HUES64 (cell line): ENCODE measurements at regions not wholly inside any gene's neighbourhood (a gene's known extent, or its start where the extent isn't known, plus 50 kb on each side); places are given as distances from the start of the nearest gene placed in this dataset.

Experiments
- H3K27ac ChIP-seq: 2 replicates; pipeline ENCODE4 v1.7.0; 2013; ENCODE audit warnings: low read depth, low read length, inconsistent platforms
- H3K27me3 ChIP-seq: 2 replicates; pipeline ENCODE4 v1.6.1; 2013; ENCODE audit warnings: mild to moderate bottlenecking, low read length; ENCODE audit not compliant: insufficient read depth
- H3K36me3 ChIP-seq: 2 replicates; pipeline ENCODE4 v1.6.1; 2013; ENCODE audit warnings: mild to moderate bottlenecking, low read length; ENCODE audit not compliant: insufficient read depth
- H3K4me1 ChIP-seq: 2 replicates; pipeline ENCODE4 v1.6.1; 2013; ENCODE audit warnings: mild to moderate bottlenecking, low read length, moderate library complexity; ENCODE audit not compliant: insufficient read depth
- H3K4me3 ChIP-seq: 2 replicates; pipeline ENCODE4 v1.5.1; 2013; ENCODE audit warnings: mild to moderate bottlenecking, low read length, moderate library complexity
- H3K9ac ChIP-seq: 2 replicates; pipeline ENCODE4 v1.6.1; 2013; ENCODE audit warnings: mild to moderate bottlenecking, low read depth, low read length
- H3K9me3 ChIP-seq: 2 replicates; pipeline ENCODE4 v1.6.1; 2013; ENCODE audit warnings: low read depth, low read length; ENCODE audit not compliant: insufficient read depth
- WGBS: fragments of 150-250, 120-280 bp; methylation state at CpG from one replicate; pipeline ENCODE4 v1.1.7; 2013; ENCODE audit warnings: missing lambda C conversion rate; 5-methylcytosine and 5-hydroxymethylcytosine counted together

DNA sequence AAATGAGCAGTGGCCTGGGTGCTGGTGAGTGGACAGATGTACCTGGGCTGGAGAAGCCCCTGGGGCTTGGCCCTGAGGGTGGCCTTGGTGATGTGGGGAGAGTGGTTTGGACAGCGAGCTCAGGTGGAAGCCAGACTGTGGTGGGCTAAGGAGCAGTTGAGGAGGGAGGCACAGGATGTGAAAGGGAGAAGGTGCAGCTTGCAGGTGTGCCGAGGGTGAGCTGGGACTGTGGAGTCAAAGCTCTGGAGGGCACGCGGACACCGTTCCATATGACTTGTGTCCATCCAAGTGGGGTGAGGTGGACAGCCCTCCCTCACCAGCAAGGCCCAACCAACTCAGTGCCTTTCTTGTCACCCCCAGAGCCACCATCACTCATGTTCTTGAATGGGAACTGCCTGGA lies 170.8 kb upstream of the ZNF267 start:
- WGBS = 91% methylated on average over 5 of the region's 5 CpGs
- H3K9me3 ChIP-seq = no peaks in the 10 kb centered on the region

GRCh38 chr16:31703526-31704128 lies 170.0 kb upstream of the ZNF267 start:
- H3K27me3 ChIP-seq = peaks cover 2% of the 10 kb centered on the region; the same call in 1 of the 2 replicates
- no peak overlapping the region for H3K27ac ChIP-seq
- H3K9ac ChIP-seq = no peak overlapping the region
- 97% methylated on average over 5 of the region's 5 CpGs for WGBS
- H3K36me3 ChIP-seq = peaks cover 62% of the 10 kb centered on the region
- H3K4me3 ChIP-seq = no peak overlapping the region
- H3K4me1 ChIP-seq = 0 out of 2 replicates have a peak, but pooled peaks cover 4% of the 10 kb centered on the region
- H3K9me3 ChIP-seq = no peaks in the 10 kb centered on the region

More for the DNA sequence above, 170.8 kb upstream of the ZNF267 start:
- Histone ChIP-seq H3K36me3 (peaks cover 53% of the 10 kb centered on the region), H3K9ac (no peak overlapping the region), H3K4me1 (0 out of 2 replicates have a peak, but pooled peaks cover 4% of the 10 kb centered on the region), H3K27me3 (peaks cover 2% of the 10 kb centered on the region; the same call in 1 of the 2 replicates), H3K4me3 (no peak overlapping the region), H3K27ac (no peak overlapping the region)

GRCh38 chr16:31704138-31704537 lies 169.5 kb upstream of the ZNF267 start:
- H3K27ac ChIP-seq = no peak overlapping the region
- no peak overlapping the region for H3K4me3 ChIP-seq
- H3K9me3 ChIP-seq = no peaks in the 10 kb centered on the region
- H3K27me3 ChIP-seq = no peaks in the 10 kb centered on the region; the same call in 1 of the 2 replicates
- WGBS = 92% methylated on average over 9 of the region's 9 CpGs
- peaks cover 67% of the 10 kb centered on the region for H3K36me3 ChIP-seq
- no peak overlapping the region for H3K9ac ChIP-seq
- 0 out of 2 replicates have a peak, but pooled peaks cover 4% of the 10 kb centered on the region for H3K4me1 ChIP-seq

DNA sequence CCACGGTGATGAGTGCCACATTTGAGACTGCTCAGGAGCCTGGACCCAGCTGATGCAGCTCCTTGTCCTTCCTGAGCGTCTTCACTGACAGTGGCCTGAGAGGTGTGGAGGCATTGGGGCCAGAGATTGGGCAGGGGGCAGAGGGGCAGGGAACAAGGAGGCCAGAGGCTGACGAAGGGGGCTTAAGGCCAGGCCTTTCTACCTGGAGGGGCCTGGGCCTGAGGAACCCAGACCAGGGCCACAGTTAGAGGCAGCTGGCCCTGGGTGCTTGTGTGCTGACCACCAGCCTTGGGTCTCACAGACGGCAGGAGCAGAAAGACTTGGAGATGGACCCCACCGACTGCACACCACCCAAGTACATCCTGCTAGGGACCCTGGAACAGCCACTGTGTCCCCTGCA lies 168.2 kb upstream of the ZNF267 start:
- 96% methylated on average over 5 of the region's 5 CpGs for WGBS
- Histone ChIP-seq H3K27me3 (no peaks in the 10 kb centered on the region), H3K4me1 (0 out of 2 replicates have a peak, but pooled peaks cover 4% of the 10 kb centered on the region), H3K36me3 (peaks cover 67% of the 10 kb centered on the region), H3K4me3 (no peak overlapping the region), H3K9ac (no peak overlapping the region), H3K27ac (no peak overlapping the region), H3K9me3 (no peaks in the 10 kb centered on the region)

GRCh38 chr16:31706318-31706717 lies 167.3 kb upstream of the ZNF267 start:
- H3K4me1 ChIP-seq = 0 out of 2 replicates have a peak, but pooled peaks cover under 1% of the 10 kb centered on the region
- H3K27ac ChIP-seq = no peak overlapping the region
- H3K9ac ChIP-seq = no peak overlapping the region
- H3K36me3 ChIP-seq = peaks cover 67% of the 10 kb centered on the region
- H3K27me3 ChIP-seq = no peaks in the 10 kb centered on the region
- no peaks in the 10 kb centered on the region for H3K9me3 ChIP-seq
- 91% methylated on average over 9 of the region's 9 CpGs for WGBS
- H3K4me3 ChIP-seq = no peak overlapping the region

DNA sequence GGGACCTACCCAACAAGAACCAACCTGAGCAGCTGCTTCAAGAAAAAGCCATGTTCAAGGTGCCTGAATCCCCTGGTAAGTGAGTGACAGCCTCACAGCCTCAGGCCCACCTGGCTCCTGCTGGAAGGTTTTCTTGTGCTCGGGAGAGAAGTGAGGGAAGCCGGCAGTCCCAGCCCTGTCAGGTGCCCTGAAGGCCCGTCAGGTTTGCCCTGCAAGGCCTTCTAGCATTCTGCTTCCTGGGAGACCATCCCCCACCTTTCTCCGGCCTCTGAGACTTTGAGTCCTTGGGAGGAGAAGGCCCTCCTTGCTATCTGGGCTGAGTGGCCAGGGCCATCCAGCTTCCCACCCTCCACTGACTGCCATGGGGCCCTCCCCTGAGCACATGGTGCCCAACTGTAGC lies 166.7 kb upstream of the ZNF267 start:
- peaks cover 67% of the 10 kb centered on the region for H3K36me3 ChIP-seq
- no peak overlapping the region for H3K27ac ChIP-seq
- 94% methylated on average over 4 of the region's 4 CpGs for WGBS
- no peak overlapping the region for H3K9ac ChIP-seq
- H3K9me3 ChIP-seq = no peaks in the 10 kb centered on the region
- H3K4me1 ChIP-seq = no peaks in the 10 kb centered on the region
- no peaks in the 10 kb centered on the region for H3K27me3 ChIP-seq
- no peak overlapping the region for H3K4me3 ChIP-seq

DNA sequence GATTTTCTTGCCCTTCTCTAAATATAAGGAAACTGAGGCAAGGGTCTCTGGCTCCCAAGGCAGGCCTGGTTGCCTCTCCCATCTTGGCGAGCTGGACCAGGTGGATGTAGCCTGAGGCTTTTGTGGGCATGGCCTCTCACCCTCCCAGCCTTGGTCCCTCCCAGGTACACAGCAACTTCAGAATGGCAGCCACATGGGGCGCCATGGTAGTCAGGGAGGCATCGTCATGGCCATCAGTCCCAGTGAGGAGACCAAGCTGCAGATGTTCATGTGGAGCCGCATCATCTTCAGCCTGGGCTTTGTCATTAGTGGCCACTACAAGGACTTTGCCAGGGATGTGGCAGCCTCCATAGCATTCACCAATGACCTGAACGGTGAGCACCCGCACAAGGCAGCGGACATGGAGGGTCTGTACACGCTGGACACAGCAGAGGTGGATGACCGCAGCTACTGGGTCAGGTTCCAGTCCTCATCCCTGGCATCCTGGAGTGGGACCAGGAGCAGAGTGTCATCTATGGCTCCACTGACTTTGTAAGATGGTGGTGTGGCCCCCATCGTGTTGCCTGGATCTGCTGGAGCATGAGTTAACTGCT lies 165.8 kb upstream of the ZNF267 start:
- no peaks in the 10 kb centered on the region for H3K27me3 ChIP-seq
- no peak overlapping the region for H3K27ac ChIP-seq
- 96% methylated on average over 10 of the region's 10 CpGs for WGBS
- H3K9ac ChIP-seq = no peak overlapping the region
- H3K4me1 ChIP-seq = 0 out of 2 replicates have a peak, but pooled peaks cover 2% of the 10 kb centered on the region
- peaks cover 63% of the 10 kb centered on the region for H3K36me3 ChIP-seq
- no peak overlapping the region for H3K4me3 ChIP-seq
- H3K9me3 ChIP-seq = no peaks in the 10 kb centered on the region

- 94% methylated on average over 8 of the region's 8 CpGs for WGBS
- Histone ChIP-seq H3K36me3 (peaks cover 58% of the 10 kb centered on the region), H3K27ac (no peak overlapping the region)
These were observed 165.3 kb upstream of the ZNF267 start for GRCh38 chr16:31708348-31708747.

DNA sequence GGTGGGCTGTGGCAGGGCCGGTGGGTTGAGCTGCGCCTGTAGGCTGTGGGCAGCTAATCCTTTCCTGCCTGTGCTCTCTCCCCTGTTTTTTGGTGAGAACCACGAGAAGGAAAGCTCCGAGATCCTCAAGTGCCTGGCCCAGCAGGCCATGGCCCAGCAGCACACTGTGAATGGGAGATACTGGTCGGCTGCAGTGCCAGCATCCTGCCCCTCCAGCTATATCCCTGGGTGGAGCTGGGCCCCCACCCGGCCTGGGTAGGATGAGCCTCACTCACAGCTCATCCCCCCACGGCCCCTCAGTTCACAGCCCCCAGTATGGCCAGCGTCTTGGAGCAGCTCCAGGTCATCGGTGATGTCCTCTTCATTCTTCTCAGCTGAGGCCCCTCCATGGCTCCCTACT lies 164.4 kb upstream of the ZNF267 start:
- Histone ChIP-seq H3K27me3 (no peaks in the 10 kb centered on the region), H3K36me3 (peaks cover 50% of the 10 kb centered on the region), H3K9ac (no peak overlapping the region), H3K4me1 (peaks cover 4% of the 10 kb centered on the region; the same call in 1 of the 2 replicates), H3K9me3 (no peaks in the 10 kb centered on the region), H3K27ac (no peak overlapping the region), H3K4me3 (no peak overlapping the region)
- WGBS = 94% methylated on average over 9 of the region's 9 CpGs

More at GRCh38 chr16:31708348-31708747, 165.3 kb upstream of the ZNF267 start:
- no peaks in the 10 kb centered on the region for H3K9me3 ChIP-seq
- no peak overlapping the region for H3K9ac ChIP-seq
- H3K4me1 ChIP-seq = 0 out of 2 replicates have a peak, but pooled peaks cover 3% of the 10 kb centered on the region
- H3K27me3 ChIP-seq = no peaks in the 10 kb centered on the region
- no peak overlapping the region for H3K4me3 ChIP-seq

DNA sequence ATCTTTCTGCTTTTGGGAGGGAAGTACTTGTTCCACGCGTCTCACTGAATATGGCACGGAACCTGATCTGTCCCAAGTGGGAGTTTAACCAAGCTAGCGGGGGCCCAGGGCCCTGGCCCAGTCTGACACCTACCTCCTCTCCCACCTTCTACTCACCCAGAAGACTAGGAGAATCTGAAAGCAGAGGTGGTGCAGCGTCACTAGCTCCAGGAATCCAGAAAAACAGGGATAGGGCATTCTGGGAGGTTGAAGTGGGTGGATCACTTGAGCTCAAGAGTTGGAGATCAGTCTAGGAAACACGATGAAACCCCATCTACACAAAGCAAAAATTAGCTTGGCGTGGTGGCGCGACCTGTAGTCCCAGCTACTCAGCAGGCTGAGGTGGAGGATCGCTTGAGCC lies 163.5 kb upstream of the ZNF267 start:
- no peaks in the 10 kb centered on the region for H3K9me3 ChIP-seq
- peaks cover 41% of the 10 kb centered on the region for H3K36me3 ChIP-seq
- H3K4me3 ChIP-seq = no peak overlapping the region
- 86% methylated on average over 10 of the region's 10 CpGs for WGBS
- no peak overlapping the region for H3K9ac ChIP-seq
- no peaks in the 10 kb centered on the region for H3K27me3 ChIP-seq
- peaks cover 13% of the 10 kb centered on the region; the same call in 1 of the 2 replicates for H3K4me1 ChIP-seq
- no peak overlapping the region for H3K27ac ChIP-seq

DNA sequence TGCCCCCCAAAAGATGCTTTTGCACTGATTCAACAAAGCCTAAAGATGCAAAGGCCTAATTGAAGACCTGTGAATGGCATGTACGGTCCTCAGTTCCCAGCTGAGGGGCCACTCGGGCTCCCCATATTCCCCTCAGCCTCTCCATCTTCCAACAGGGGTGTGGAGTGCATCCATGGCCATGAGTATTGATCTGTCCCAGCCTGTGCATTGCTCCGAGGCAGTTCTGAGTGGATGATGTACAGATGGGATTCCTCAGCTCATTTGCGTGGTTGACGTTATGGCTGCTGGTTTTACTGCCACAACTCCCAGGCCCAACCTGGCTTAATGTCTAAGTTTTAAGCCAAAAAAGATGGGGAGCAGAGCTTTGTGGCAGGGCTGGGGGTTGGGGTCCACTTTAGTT lies 162.7 kb upstream of the ZNF267 start:
- Histone ChIP-seq H3K4me1 (peaks cover 14% of the 10 kb centered on the region; the same call in 1 of the 2 replicates), H3K9ac (no peak overlapping the region), H3K27me3 (no peaks in the 10 kb centered on the region), H3K9me3 (no peaks in the 10 kb centered on the region), H3K4me3 (no peak overlapping the region), H3K27ac (no peak overlapping the region), H3K36me3 (peaks cover 40% of the 10 kb centered on the region)
- WGBS = 89% methylated on average over 5 of the region's 5 CpGs
